ENCODE measurements at regions not wholly inside any gene's neighbourhood (a gene's known extent, or its start where the extent isn't known, plus 50 kb on each side); places are given as distances from the start of the nearest gene placed in this dataset.

- Histone ChIP-seq H3K9me3 (no peaks in the 10 kb centered on the region), H3K4me3 (no peak overlapping the region), H3K36me3 (ENCODE audit: low read depth) (no peaks in the 10 kb centered on the region), H3K4me1 (ENCODE audit: low read depth) (peaks cover 4% of the 10 kb centered on the region)
- DNase-seq, result no peak
- no peak for TF ChIP-seq CTCF (IDR thresholded peaks at IDR 0.05)
- intact Hi-C loops (cut with DNase I, micrococcal nuclease), result no loop called here
- no peak for ATAC-seq
Measured at GRCh38 chr7:106430103-106430502, 145.3 kb upstream of the NAMPT start.

- no peak for TF ChIP-seq CTCF (IDR thresholded peaks at IDR 0.05)
- DNase-seq, result peak in 1 of 3 donors; percentile 38
- no peaks in the 10 kb centered on the region for H3K9me3 ChIP-seq
- intact Hi-C loops (cut with DNase I, micrococcal nuclease), result no loop called here
- H3K36me3 ChIP-seq (ENCODE audit: low read depth), result no peaks in the 10 kb centered on the region
- no peak overlapping the region for H3K4me3 ChIP-seq
- H3K4me1 ChIP-seq (ENCODE audit: low read depth), result peaks cover 9% of the 10 kb centered on the region
- ATAC-seq, result no peak
Measured at GRCh38 chr7:106426803-106427202, 142.0 kb upstream of the NAMPT start.

GRCh38 chr7:106425017-106425719 lies 140.4 kb upstream of the NAMPT start:
- intact Hi-C loops (cut with DNase I, micrococcal nuclease), result no loop called here
- ATAC-seq, result peak; percentile 82
- no peak for TF ChIP-seq CTCF (IDR thresholded peaks at IDR 0.05)
- DNase-seq, result peak; percentile 28 to 74 (median 44)
- H3K4me1 ChIP-seq (ENCODE audit: low read depth), result peaks cover 9% of the 10 kb centered on the region
- no peak overlapping the region for H3K4me3 ChIP-seq
- no peaks in the 10 kb centered on the region for H3K36me3 ChIP-seq (ENCODE audit: low read depth)
- H3K9me3 ChIP-seq, result no peaks in the 10 kb centered on the region

- no peak for ATAC-seq
Measured at GRCh38 chr7:106424476-106425016, 139.8 kb upstream of the NAMPT start.

GRCh38 chr7:106423821-106424475 lies 139.2 kb upstream of the NAMPT start:
- H3K36me3 ChIP-seq (ENCODE audit: low read depth), result no peaks in the 10 kb centered on the region
- intact Hi-C loops (cut with DNase I, micrococcal nuclease), result no loop called here
- DNase-seq (no peak), ATAC-seq (no peak)
- H3K9me3 ChIP-seq, result no peaks in the 10 kb centered on the region
- no peak for TF ChIP-seq CTCF (IDR thresholded peaks at IDR 0.05)
- H3K4me3 ChIP-seq, result no peak overlapping the region
- H3K4me1 ChIP-seq (ENCODE audit: low read depth), result peaks cover 9% of the 10 kb centered on the region

More at GRCh38 chr7:106424476-106425016, 139.8 kb upstream of the NAMPT start:
- no peak overlapping the region for H3K4me3 ChIP-seq
- peaks cover 9% of the 10 kb centered on the region for H3K4me1 ChIP-seq (ENCODE audit: low read depth)
- H3K36me3 ChIP-seq (ENCODE audit: low read depth), result no peaks in the 10 kb centered on the region
- no peaks in the 10 kb centered on the region for H3K9me3 ChIP-seq
- intact Hi-C loops (cut with DNase I, micrococcal nuclease), result no loop called here
- no peak for DNase-seq
- no peak for TF ChIP-seq CTCF (IDR thresholded peaks at IDR 0.05)
